CMK (cell line): ENCODE measurements at regions not wholly inside any gene's neighbourhood (a gene's known extent, or its start where the extent isn't known, plus 50 kb on each side); places are given as distances from the start of the nearest gene placed in this dataset.

Source experiments
- DNase-seq: peaks from one replicate; pipeline ENCODE4 v3.0.0-alpha.2; 2010; ENCODE audit warnings: low read depth

GRCh38 chr13:72585254-72585653, 142.2 kb downstream of the MZT1 start:
- no peak for DNase-seq

GRCh38 chr13:72571191-72571590, 156.2 kb downstream of the MZT1 start:
- no peak for DNase-seq

- DNase-seq = no peak
Observed at GRCh38 chr13:72570019-72570418, 157.4 kb downstream of the MZT1 start.

- DNase-seq = no peak
Observed at GRCh38 chr13:72567566-72567965, 159.9 kb downstream of the MZT1 start.

- no peak for DNase-seq
Observed at GRCh38 chr13:72566526-72566925, 160.9 kb downstream of the MZT1 start.

GRCh38 chr13:72565893-72566292, 161.5 kb downstream of the MZT1 start:
- peak; percentile 3 for DNase-seq

- DNase-seq = no peak
Observed at GRCh38 chr13:72562686-72563085, 164.7 kb downstream of the MZT1 start.

GRCh38 chr13:72561791-72562190, 165.6 kb downstream of the MZT1 start:
- no peak for DNase-seq

- no peak for DNase-seq
Observed at GRCh38 chr13:72559716-72560115, 167.7 kb downstream of the MZT1 start.

GRCh38 chr13:72556945-72557344, 170.5 kb downstream of the MZT1 start:
- DNase-seq = no peak

GRCh38 chr13:72555601-72556000, 171.8 kb downstream of the MZT1 start:
- no peak for DNase-seq

GRCh38 chr13:72552731-72553130, 174.7 kb downstream of the MZT1 start:
- no peak for DNase-seq

GRCh38 chr13:72545895-72546294, 181.5 kb downstream of the MZT1 start:
- DNase-seq = peak; percentile 35

GRCh38 chr13:72545030-72545719, 182.3 kb downstream of the MZT1 start:
- no peak for DNase-seq

- no peak for DNase-seq
Observed at GRCh38 chr13:72544042-72544441, 183.4 kb downstream of the MZT1 start.

GRCh38 chr13:72542241-72542640, 185.2 kb downstream of the MZT1 start:
- no peak for DNase-seq

- no peak for DNase-seq
Observed at GRCh38 chr13:72541674-72542073, 185.8 kb downstream of the MZT1 start.

- no peak for DNase-seq
Observed at GRCh38 chr13:72540881-72541280, 186.5 kb downstream of the MZT1 start.

GRCh38 chr13:72539925-72540324, 187.5 kb downstream of the MZT1 start:
- no peak for DNase-seq

GRCh38 chr13:72537782-72538181, 189.6 kb downstream of the MZT1 start:
- DNase-seq = no peak

- no peak for DNase-seq
Observed at GRCh38 chr13:72537395-72537780, 190.0 kb downstream of the MZT1 start.

GRCh38 chr13:72536714-72537394, 190.6 kb downstream of the MZT1 start:
- no peak for DNase-seq

GRCh38 chr13:72534951-72535640, 192.3 kb downstream of the MZT1 start:
- no peak for DNase-seq
